NCI-H2107 treated with DMSO at 0.1 percent for 48 hours (cell line): ENCODE measurements at regions not wholly inside any gene's neighbourhood (a gene's known extent, or its start where the extent isn't known, plus 50 kb on each side); places are given as distances from the start of the nearest gene placed in this dataset.

Source experiments
- DNase-seq: peaks from one replicate; lab custom pipeline; 2025; ENCODE audit not compliant: unreplicated experiment; lab: John Stamatoyannopoulos, UW

GRCh38 chr5:141747152-141748141 is 65.4 kb upstream of the ARAP3 start:
- peak; percentile 65 for DNase-seq

- no peak for DNase-seq
These were observed 64.4 kb upstream of the ARAP3 start for GRCh38 chr5:141746395-141746794.

- no peak for DNase-seq
These were observed 63.4 kb upstream of the ARAP3 start for GRCh38 chr5:141745390-141745789.

- DNase-seq, result peak; percentile 49
These were observed 61.8 kb upstream of the ARAP3 start for GRCh38 chr5:141743866-141744272.

- DNase-seq, result peak; percentile 36
These were observed 61.1 kb upstream of the ARAP3 start for GRCh38 chr5:141742866-141743851.

- no peak for DNase-seq
These were observed 60.1 kb upstream of the ARAP3 start for GRCh38 chr5:141742144-141742543.

GRCh38 chr5:141740885-141741284 is 58.9 kb upstream of the ARAP3 start:
- no peak for DNase-seq

GRCh38 chr5:141737535-141737934 is 55.5 kb upstream of the ARAP3 start:
- DNase-seq, result no peak

GRCh38 chr5:141735823-141736222 is 53.8 kb upstream of the ARAP3 start:
- no peak for DNase-seq

- DNase-seq, result peak; percentile 75
These were observed 52.6 kb upstream of the ARAP3 start for GRCh38 chr5:141734501-141735229.

- DNase-seq, result no peak
These were observed 51.2 kb upstream of the ARAP3 start for GRCh38 chr5:141733198-141733597.

GRCh38 chr5:141732417-141732816 is 50.4 kb upstream of the ARAP3 start:
- peak; percentile 7 for DNase-seq
